ENCODE measurements at regions not wholly inside any gene's neighbourhood (a gene's known extent, or its start where the extent isn't known, plus 50 kb on each side); places are given as distances from the start of the nearest gene placed in this dataset.

- no peak for TF ChIP-seq ZNF518A (tag by site-specific recombination; conservative IDR thresholded peaks at IDR 0.05; ENCODE audit: low read depth)
- TF ChIP-seq ZNF335 (tag by site-specific recombination; conservative IDR thresholded peaks at IDR 0.05): no peak
- TF ChIP-seq BCL11A (tag by site-specific recombination; IDR thresholded peaks at IDR 0.05; ENCODE audit: low read depth): no peak
- TF ChIP-seq ZNF629 (tag by site-specific recombination; IDR thresholded peaks at IDR 0.05): no peak
- no peak for TF ChIP-seq ZNF394 (tag by site-specific recombination; IDR thresholded peaks at IDR 0.05; ENCODE audit: borderline replicate concordance)
- TF ChIP-seq ZNF837 (tag by site-specific recombination; IDR thresholded peaks at IDR 0.05): no peak
- no peak for TF ChIP-seq ZNF423 (tag by site-specific recombination; IDR thresholded peaks at IDR 0.05)
- no peak for TF ChIP-seq ZNF623 (tag by site-specific recombination; IDR thresholded peaks at IDR 0.05)
- no peak for TF ChIP-seq CTCF (tag by site-specific recombination; IDR thresholded peaks at IDR 0.05)
- TF ChIP-seq YY2 (tag by site-specific recombination; IDR thresholded peaks at IDR 0.05): no peak
Measured at GRCh38 chr9:108322326-108323098, 533.3 kb downstream of the ACTL7B start (continued).

- no peak for TF ChIP-seq ZNF510 (tag by site-specific recombination; IDR thresholded peaks at IDR 0.05; ENCODE audit: insufficient replicate concordance)
- TF ChIP-seq ZNF513 (tag by site-specific recombination; IDR thresholded peaks at IDR 0.05): no peak
- TF ChIP-seq PATZ1 (tag by site-specific recombination; IDR thresholded peaks at IDR 0.05): no peak
- no peak for TF ChIP-seq ZNF518A (tag by site-specific recombination; conservative IDR thresholded peaks at IDR 0.05; ENCODE audit: low read depth)
- TF ChIP-seq ZNF23 (tag by site-specific recombination; IDR thresholded peaks at IDR 0.05; ENCODE audit: borderline replicate concordance): no peak
- no peak for TF ChIP-seq ZNF624 (tag by site-specific recombination; IDR thresholded peaks at IDR 0.05)
- Histone ChIP-seq H3K4me1 (ENCODE audit: control insufficient read depth, insufficient read depth, low read length) (no peaks in the 10 kb centered on the region), H3K9me3 (ENCODE audit: control insufficient read depth, insufficient read depth, low read depth, low read length) (no peaks in the 10 kb centered on the region), H3K27ac (ENCODE audit: extremely low read depth, low read depth, low read length) (no peak overlapping the region), H3K36me3 (ENCODE audit: control insufficient read depth in 2 of 2, insufficient read depth in 1 of 2, low read length in 2 of 2) (no peaks in the 10 kb centered on the region), H3K4me3 (ENCODE audit: low read depth, low read length) (no peak overlapping the region)
- ChIA-PET CTCF (no interaction called here), POLR2A (no interaction called here)
Measured at GRCh38 chr9:108316630-108317029, 539.2 kb downstream of the ACTL7B start.
